PC-9 (cell line): ENCODE measurements at regions not wholly inside any gene's neighbourhood (a gene's known extent, or its start where the extent isn't known, plus 50 kb on each side); places are given as distances from the start of the nearest gene placed in this dataset.
"Not testable (repeated sequence)": the region's sequence is repeated elsewhere in the genome, so short reads cannot be mapped to it uniquely, and the experiment has no call there.

ENCODE experiments used
- CTCF ChIP-seq: fragments of 200-600 bp; sonication (generic); conservative IDR thresholded peaks from 2 replicates; pipeline ENCODE4 v1.6.1; 2017; ENCODE audit warnings: mixed run types, antibody characterized with exemption, mild to moderate bottlenecking, moderate library complexity
- EZH2 ChIP-seq: fragments of 200-600 bp; sonication (generic); IDR thresholded peaks from 2 replicates; pipeline ENCODE4 v1.8.0; 2017; ENCODE audit warnings: antibody characterized with exemption, low read depth

GRCh38 chr21:28008245-28008644 lies 984.4 kb downstream of the LTN1 start:
- TF ChIP-seq CTCF, EZH2: not testable (repeated sequence)
